ENCODE measurements at regions not wholly inside any gene's neighbourhood (a gene's known extent, or its start where the extent isn't known, plus 50 kb on each side); places are given as distances from the start of the nearest gene placed in this dataset.

DNA sequence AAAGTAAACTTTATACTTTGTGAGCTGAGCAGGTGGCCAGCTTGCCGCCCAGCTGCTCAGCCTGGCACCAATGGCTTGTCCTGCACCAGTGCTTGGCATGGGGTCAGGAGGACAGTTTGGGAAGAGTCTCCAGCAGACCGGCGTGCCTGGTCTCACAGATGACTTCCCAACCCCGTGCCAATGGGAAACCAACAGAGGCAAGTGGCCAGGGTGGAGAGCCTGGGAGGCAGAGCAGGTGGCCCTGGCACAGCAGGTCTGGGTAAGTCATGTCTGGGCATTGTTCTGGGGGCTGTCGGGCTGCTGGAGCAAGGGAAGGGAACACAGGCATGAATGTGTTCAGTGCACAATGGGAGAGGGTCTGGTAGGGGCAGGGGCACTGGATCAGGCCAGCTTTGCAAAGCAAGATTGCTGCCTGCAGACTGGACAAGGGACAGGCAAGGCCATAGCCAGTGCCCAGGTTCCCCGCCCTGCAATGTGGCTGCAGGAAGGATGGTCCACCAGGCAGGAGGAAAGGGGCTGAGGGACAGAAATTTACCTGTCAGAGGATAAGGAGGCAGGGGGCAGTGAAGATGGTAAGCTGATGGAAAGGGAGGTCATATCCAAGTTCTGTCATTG lies 76.2 kb upstream of the ALDH1B1 start:
- TF ChIP-seq, protein P1, sequence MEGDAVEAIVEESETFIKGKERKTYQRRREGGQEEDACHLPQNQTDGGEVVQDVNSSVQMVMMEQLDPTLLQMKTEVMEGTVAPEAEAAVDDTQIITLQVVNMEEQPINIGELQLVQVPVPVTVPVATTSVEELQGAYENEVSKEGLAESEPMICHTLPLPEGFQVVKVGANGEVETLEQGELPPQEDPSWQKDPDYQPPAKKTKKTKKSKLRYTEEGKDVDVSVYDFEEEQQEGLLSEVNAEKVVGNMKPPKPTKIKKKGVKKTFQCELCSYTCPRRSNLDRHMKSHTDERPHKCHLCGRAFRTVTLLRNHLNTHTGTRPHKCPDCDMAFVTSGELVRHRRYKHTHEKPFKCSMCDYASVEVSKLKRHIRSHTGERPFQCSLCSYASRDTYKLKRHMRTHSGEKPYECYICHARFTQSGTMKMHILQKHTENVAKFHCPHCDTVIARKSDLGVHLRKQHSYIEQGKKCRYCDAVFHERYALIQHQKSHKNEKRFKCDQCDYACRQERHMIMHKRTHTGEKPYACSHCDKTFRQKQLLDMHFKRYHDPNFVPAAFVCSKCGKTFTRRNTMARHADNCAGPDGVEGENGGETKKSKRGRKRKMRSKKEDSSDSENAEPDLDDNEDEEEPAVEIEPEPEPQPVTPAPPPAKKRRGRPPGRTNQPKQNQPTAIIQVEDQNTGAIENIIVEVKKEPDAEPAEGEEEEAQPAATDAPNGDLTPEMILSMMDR (IDR thresholded peaks at IDR 0.05; ENCODE audit: insufficient read depth, low read depth, low read length, missing control alignments), result no peak
- DNase-seq (ENCODE audit: low read depth), result no peak
- no peak overlapping the region for H3K4me3 ChIP-seq (ENCODE audit: low read depth, low read length)

DNA sequence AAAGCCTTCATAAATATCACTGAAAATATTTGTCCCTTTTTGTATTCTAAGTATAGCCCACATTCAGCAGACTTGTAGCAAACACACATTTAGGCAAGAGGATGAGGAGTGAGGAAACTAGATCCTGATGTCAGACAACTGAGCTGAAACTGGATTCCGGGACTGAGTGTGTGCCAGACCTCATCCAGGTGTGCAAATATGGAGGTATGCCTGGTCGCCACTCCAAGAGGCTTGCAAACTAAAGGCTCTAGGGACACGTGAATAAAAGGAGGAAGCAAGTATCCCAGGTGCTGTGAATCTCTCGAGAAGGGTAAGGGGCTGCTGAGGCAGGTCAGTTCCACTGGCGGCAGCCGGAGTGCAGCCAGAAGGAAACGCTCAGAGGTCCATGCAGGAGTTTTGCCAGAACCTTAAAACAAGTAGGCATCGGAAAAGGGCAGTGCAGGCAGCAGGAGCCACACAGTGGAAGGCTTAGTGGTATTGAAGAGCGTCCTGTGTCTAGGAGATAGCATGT lies 77.4 kb upstream of the ALDH1B1 start:
- H3K4me3 ChIP-seq (ENCODE audit: low read depth, low read length), result no peak overlapping the region
- TF ChIP-seq, protein P1 (IDR thresholded peaks at IDR 0.05; ENCODE audit: insufficient read depth, low read depth, low read length, missing control alignments), result no peak
- DNase-seq (ENCODE audit: low read depth), result no peak

DNA sequence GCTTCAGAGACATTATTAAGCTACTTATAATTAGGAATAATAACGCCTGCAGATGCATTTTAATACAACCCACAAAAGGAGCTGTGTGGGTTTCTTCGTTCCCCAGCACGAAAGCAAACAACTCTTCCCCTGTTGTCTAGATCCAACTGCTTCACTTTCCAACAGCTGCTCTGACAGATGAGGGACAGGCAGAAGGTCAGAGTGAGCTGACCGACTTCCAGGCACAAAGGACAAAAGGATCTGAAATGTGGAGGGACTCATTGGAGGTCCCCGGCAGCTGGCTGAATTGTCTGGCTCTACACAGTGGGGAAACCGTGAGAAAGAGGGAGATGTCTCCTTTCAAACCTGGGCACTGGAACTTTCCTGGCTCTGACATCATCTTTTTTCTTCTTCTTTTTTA lies 79.1 kb upstream of the ALDH1B1 start:
- no peak for DNase-seq (ENCODE audit: low read depth)
- TF ChIP-seq, protein P1 (IDR thresholded peaks at IDR 0.05; ENCODE audit: insufficient read depth, low read depth, low read length, missing control alignments), result no peak
- no peak overlapping the region for H3K4me3 ChIP-seq (ENCODE audit: low read depth, low read length)

DNA sequence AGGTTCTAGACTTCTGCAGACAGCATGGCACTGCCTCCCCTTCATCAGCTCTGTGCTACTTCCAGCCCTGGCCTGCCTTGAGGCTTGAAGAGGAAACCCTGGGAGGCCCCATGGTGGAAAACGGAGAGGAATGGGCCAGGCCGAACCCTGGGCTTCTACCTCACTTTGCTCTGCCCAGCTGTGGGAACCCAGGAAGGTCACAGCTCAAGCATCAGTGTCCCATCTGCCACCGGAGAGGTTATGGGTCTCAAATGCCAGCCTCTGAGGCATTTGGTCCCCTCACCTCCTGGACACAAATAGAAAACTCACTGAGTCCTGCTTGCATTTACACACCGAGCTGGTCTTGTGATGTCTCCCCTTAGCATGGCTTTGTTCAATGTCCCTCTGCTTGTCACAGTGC lies 80.1 kb upstream of the ALDH1B1 start:
- DNase-seq (ENCODE audit: low read depth), result no peak
- TF ChIP-seq, protein P1 (IDR thresholded peaks at IDR 0.05; ENCODE audit: insufficient read depth, low read depth, low read length, missing control alignments), result no peak

DNA sequence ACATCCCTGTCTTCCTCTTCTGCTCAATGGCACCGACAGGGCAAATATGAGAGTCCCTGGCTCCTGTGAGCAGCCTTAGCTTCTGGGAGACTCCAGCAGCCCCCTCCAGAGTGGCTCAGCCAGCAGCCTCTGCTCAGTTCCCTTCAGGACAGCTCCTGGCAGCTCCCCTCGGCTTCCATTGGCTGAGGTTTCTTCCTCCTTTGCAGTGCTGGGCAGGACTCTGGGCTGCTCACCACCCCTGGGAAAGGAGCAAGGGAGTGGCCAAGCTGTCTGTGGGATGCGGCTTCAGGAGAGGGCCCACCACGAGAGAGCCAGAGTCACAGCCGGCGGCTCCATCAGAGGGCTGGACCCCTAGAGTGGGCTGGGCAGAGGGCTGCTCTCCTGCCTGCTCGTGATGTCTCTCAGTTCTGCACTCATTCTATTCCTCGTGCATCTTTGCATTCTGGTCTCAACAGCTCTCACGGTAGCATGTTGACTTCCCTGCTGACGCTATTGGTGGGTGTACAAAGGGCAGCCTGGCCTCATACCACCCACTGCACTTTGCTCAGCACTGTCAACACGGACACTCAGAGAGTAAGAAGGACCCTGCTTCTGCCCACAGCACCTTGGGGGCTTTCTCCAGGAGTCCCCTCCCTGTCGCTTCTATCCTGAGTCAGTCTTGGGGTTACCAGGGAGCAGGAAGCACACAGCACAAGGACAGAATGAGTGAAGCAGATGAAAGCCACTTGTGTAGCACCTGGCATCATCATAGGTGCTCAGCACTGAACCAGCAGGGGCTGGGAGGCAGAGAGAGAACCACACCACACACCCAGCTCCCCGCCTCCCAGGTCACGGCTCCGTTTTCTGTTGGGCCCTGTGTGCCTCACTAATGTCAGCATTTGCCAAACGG lies 80.9 kb upstream of the ALDH1B1 start:
- no peak overlapping the region for H3K4me3 ChIP-seq (ENCODE audit: low read depth, low read length)
- TF ChIP-seq, protein P1 (IDR thresholded peaks at IDR 0.05; ENCODE audit: insufficient read depth, low read depth, low read length, missing control alignments), result no peak
- DNase-seq (ENCODE audit: low read depth), result no peak

More for the DNA sequence above, 80.1 kb upstream of the ALDH1B1 start:
- H3K4me3 ChIP-seq (ENCODE audit: low read depth, low read length), result no peak overlapping the region

DNA sequence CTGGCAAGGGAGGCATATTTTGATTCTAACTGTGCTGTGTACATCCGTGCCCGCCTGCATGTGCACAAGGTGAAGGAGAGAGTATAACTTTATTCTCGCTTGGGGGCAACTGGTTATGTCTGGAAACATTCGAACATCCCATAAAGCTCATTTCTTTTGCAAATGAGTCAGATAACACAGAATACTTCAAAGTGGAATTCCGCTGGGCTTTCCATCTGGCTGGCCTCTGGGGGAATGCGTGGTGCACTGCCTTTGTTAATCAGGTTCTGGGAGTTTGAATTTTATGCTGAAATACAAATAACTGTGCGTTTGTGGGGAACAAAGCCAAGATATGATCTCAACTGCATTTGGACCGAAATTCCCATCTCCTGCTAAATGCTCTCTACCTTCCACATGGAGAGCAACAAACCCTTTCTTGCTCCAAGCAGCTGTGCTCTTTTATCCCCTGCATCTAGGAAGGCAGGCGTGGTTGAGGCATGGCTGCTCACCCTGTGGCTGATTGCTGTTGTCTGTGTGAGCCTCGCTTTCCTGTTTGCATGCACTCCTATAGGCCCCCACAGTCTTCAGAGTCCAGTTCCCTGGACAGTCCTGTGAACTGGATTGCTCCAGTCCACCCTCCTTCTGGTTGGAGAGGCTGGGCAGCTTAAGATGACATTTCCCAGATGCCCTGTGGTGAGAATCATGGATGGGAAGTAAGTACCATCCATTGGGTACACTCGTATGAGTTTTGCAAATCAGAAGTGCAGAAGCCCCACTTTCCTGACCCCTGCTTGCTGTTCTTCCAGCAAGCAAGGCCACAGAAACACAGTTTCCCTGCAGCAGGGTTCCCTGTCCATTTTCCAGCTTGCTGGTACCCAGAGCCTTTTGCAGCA lies 82.9 kb upstream of the ALDH1B1 start:
- TF ChIP-seq, protein P1 (IDR thresholded peaks at IDR 0.05; ENCODE audit: insufficient read depth, low read depth, low read length, missing control alignments), result no peak
- DNase-seq (ENCODE audit: low read depth), result no peak

More for the DNA sequence above, 82.9 kb upstream of the ALDH1B1 start:
- no peak overlapping the region for H3K4me3 ChIP-seq (ENCODE audit: low read depth, low read length)
